HepG2 (cell line): ENCODE measurements at regions not wholly inside any gene's neighbourhood (a gene's known extent, or its start where the extent isn't known, plus 50 kb on each side); places are given as distances from the start of the nearest gene placed in this dataset.

ENCODE experiments used
- ATAC-seq: fragments of 200-7000 bp; cut with Tn5 transposase; 3 replicates; pipeline ENCODE4 v1.9.1; 2020; ENCODE audit warnings: mild to moderate bottlenecking, moderate library complexity
- BruUV-seq: library from RNA; stranded (reverse); fragments of 400-500 nt; replicated peaks from 2 replicates; lab custom pipeline; 2021; lab: Mats Ljungman, UMichigan
- CTCF ChIA-PET: fragments of 300-600 bp; formaldehyde crosslinking; extraction: SDS; loops from one replicate; lab custom pipeline; 2021; ENCODE audit warnings: low total read pairs, inconsistent platforms, low intra/inter-chr PET ratio; lab: Yijun Ruan, JAX
- POLR2A ChIA-PET: fragments of 350-600 bp; sonication (Branson Sonifier 250); formaldehyde crosslinking; loops from one replicate; lab custom pipeline; 2020; ENCODE audit warnings: antibody characterized with exemption, inconsistent platforms; lab: Yijun Ruan, JAX
- DNase-seq: peaks from one replicate; pipeline ENCODE4 v3.0.0-alpha.2; 2015; ENCODE audit warnings: low spot score
- FAIRE-seq: peaks from 3 replicates; lab custom pipeline; 2011; peaks lifted over from hg19 to GRCh38; lab: Jason Lieb, UNC
- H2AFZ ChIP-seq: one replicate; pipeline ENCODE4 v1.6.1; 2011; ENCODE audit warnings: low read length, inconsistent platforms
- H3K27ac ChIP-seq: fragments of 300-600 bp; 3 replicates; pipeline ENCODE4 v1.8.0; 2011; ENCODE audit warnings: mixed run types, mild to moderate bottlenecking, mixed read lengths, low read length, inconsistent platforms; ENCODE audit not compliant: insufficient read depth; ENCODE audit errors: extremely low read length
- H3K27me3 ChIP-seq, 2 experiments: fragments of 200-600 bp in 1 of 2; 2 replicates in 1 of 2; 3 replicates in 1 of 2; pipeline versions ENCODE4 v1.6.0 to v1.8.0; 2011; ENCODE audit warnings: low read length in 2 of 2, mild to moderate bottlenecking in 2 of 2, moderate library complexity in 2 of 2, inconsistent platforms in 1 of 2; ENCODE audit not compliant: insufficient read depth in 2 of 2, control insufficient read depth in 1 of 2
- H3K36me3 ChIP-seq, 2 experiments: fragments of 200-600 bp in 1 of 2; replicated peaks in 1 of 2; 2 replicates in 1 of 2; 3 replicates in 1 of 2; pipeline versions ENCODE4 v1.5.1 to v1.8.0; 2011; ENCODE audit warnings: low read length in 2 of 2, inconsistent platforms in 1 of 2; ENCODE audit not compliant: insufficient read depth in 2 of 2, control insufficient read depth in 1 of 2
- H3K4me1 ChIP-seq: 2 replicates; pipeline ENCODE4 v1.5.1; 2012; ENCODE audit warnings: low read length, inconsistent platforms; ENCODE audit not compliant: insufficient read depth
- H3K4me2 ChIP-seq: 2 replicates; pipeline ENCODE4 v1.6.0; 2011; ENCODE audit warnings: low read depth, low read length, inconsistent platforms
- H3K4me3 ChIP-seq, 3 experiments: fragments of 200-600 bp in 1 of 3; sonication (generic), shearing (Covaris generic) in 1 of 3; replicated peaks in 1 of 3; 2 replicates each; pipeline ENCODE4 v1.5.1; 2011 to 2016; ENCODE audit warnings: low read length in 3 of 3, inconsistent platforms in 2 of 3, low read depth in 2 of 3, mild to moderate bottlenecking in 2 of 3, control low read depth in 1 of 3, mixed read lengths in 1 of 3; ENCODE audit not compliant: insufficient read depth in 1 of 3
- H3K79me2 ChIP-seq: one replicate; pipeline ENCODE4 v1.6.1; 2011; ENCODE audit warnings: low read length, inconsistent platforms; ENCODE audit not compliant: insufficient read depth
- H3K9ac ChIP-seq: 2 replicates; pipeline ENCODE4 v1.6.0; 2011; ENCODE audit warnings: mild to moderate bottlenecking, low read depth, low read length, inconsistent platforms; ENCODE audit not compliant: insufficient read depth
- H3K9me3 ChIP-seq: 2 replicates; pipeline ENCODE4 v1.5.1; 2012; ENCODE audit warnings: mild to moderate bottlenecking, low read length
- H4K20me1 ChIP-seq: 2 replicates; pipeline ENCODE4 v1.6.0; 2011; ENCODE audit warnings: inconsistent platforms, mild to moderate bottlenecking, low read length, moderate library complexity; ENCODE audit not compliant: insufficient read depth
- ASH2L ChIP-seq: fragments of 300-600, 200-600 bp; sonication (generic); IDR thresholded peaks from 2 replicates; pipeline ENCODE4 v1.7.0; 2017; ENCODE audit warnings: low read depth, mild to moderate bottlenecking, moderate library complexity, mixed read lengths, low read length; ENCODE audit not compliant: insufficient read length
- KLF12 ChIP-seq: sonication (generic); formaldehyde crosslinking; IDR thresholded peaks from 2 replicates; pipeline ENCODE4 v1.4.0; 2020; ENCODE audit warnings: missing genetic modification reagents, borderline replicate concordance
- SAFB2 ChIP-seq: sonication (generic); formaldehyde crosslinking; IDR thresholded peaks from 2 replicates; pipeline ENCODE4 v1.5.1; 2020; ENCODE audit warnings: missing genetic modification reagents, low read depth, mild to moderate bottlenecking, borderline replicate concordance
- SMC3 ChIP-seq: IDR thresholded peaks from 2 replicates; pipeline ENCODE4 v1.6.1; 2011; ENCODE audit warnings: low read length, improper control_type of control experiment
- STAG1 ChIP-seq: sonication (generic); formaldehyde crosslinking; IDR thresholded peaks from 2 replicates; pipeline ENCODE4 v1.4.0; 2020; ENCODE audit warnings: missing genetic modification reagents
- TMF1 ChIP-seq: sonication (generic); formaldehyde crosslinking; IDR thresholded peaks from 2 replicates; pipeline ENCODE4 v1.8.1; 2022; ENCODE audit warnings: low read depth, missing genetic modification reagents
- ZNF383 ChIP-seq: sonication (generic); formaldehyde crosslinking; IDR thresholded peaks from 2 replicates; pipeline ENCODE4 v1.4.0; 2020; ENCODE audit warnings: missing genetic modification reagents, mild to moderate bottlenecking, borderline replicate concordance
- ZNF460 ChIP-seq: sonication (generic); formaldehyde crosslinking; IDR thresholded peaks from 2 replicates; pipeline ENCODE4 v1.5.1; 2020; ENCODE audit warnings: missing genetic modification reagents, mild to moderate bottlenecking, borderline replicate concordance
- WGBS: methylation state at CpG from one replicate; pipeline ENCODE4 v1.1.6; 2017; ENCODE audit warnings: low lambda C conversion rate; 5-methylcytosine and 5-hydroxymethylcytosine counted together
- in situ Hi-C: cut with HindIII; loops from 2 replicates; pipeline ENCODE4 v1.10.0; 2017; ENCODE audit warnings: low pct_unique_long_range_greater_than_20kb; ENCODE audit not compliant: extremely low pct_ligation_motif_present
- intact Hi-C: fragments of 100-400 bp; cut with micrococcal nuclease; formaldehyde crosslinking; loops from one replicate; pipeline ENCODE4 v1.10.0; 2022; ENCODE audit not compliant: unreplicated experiment
- TF ChIP-seq, protein P1 (sequence below): sonication (generic); formaldehyde crosslinking; IDR thresholded peaks from 2 replicates; pipeline ENCODE4 v1.5.0; 2020; ENCODE audit warnings: mild to moderate bottlenecking, missing genetic modification reagents
- TF ChIP-seq, protein P2 (sequence below): sonication (generic); formaldehyde crosslinking; IDR thresholded peaks from 2 replicates; pipeline ENCODE4 v1.5.0; 2020; ENCODE audit warnings: mild to moderate bottlenecking, missing genetic modification reagents, borderline replicate concordance
- TF ChIP-seq, protein P3 (sequence below): sonication (generic); formaldehyde crosslinking; IDR thresholded peaks from 2 replicates; pipeline ENCODE4 v1.5.0; 2020; ENCODE audit warnings: mild to moderate bottlenecking, missing genetic modification reagents, moderate library complexity

DNA sequence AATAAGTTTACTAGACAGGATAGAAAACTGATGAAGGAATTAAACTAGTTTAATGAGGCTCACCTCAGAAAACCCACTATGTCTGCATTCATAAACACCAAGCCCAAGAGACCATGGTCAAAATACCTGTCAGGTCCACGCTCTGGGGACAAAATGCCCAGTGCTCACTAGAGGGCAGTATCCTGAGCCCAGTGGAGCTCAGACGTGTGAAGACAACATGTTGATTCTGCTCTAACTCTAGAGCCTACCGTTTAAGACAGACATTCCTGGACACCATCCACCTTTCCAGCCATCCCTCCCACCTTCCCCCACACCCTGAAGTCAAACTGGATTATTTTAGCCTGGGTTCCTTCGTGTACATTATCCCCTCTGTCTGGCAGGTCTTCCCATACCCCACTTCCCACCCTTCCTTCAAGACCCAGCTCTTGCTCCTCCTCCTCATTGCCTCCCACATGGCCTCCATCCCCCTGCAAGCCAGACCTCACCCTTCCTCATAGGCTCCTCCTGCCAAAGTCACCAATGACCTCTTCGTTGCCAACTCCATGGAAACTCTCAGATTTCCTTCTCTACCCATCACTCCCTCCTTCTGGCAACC is 142.3 kb upstream of the FSTL4 start:
- no peak overlapping the region for H3K4me2 ChIP-seq
- BruUV-seq, result no TSS peak
- H3K9ac ChIP-seq, result no peak overlapping the region
- no peaks in the 10 kb centered on the region for H3K36me3 ChIP-seq
- CTCF ChIA-PET, result interaction anchor here (1.3 kb wide), 1 partner anchor 190 kb away, joined by 5 read pairs; no protein-coding TSS in a partner anchor
- no peaks in the 10 kb centered on the region for H3K79me2 ChIP-seq
- H4K20me1 ChIP-seq, result no peaks in the 10 kb centered on the region
- FAIRE-seq (peak; percentile 40), ATAC-seq (peak; percentile 83), DNase-seq (peak; percentile 28)
- H3K9me3 ChIP-seq, result no peaks in the 10 kb centered on the region
- no peak overlapping the region for H2AFZ ChIP-seq
- in situ Hi-C loops, result no loop called here
- POLR2A ChIA-PET, result no interaction called here
- no peak overlapping the region for H3K4me3 ChIP-seq
- intact Hi-C loops, result loop anchor here (10.0 kb wide), 1 partner anchor 190 kb away; no protein-coding TSS in a partner anchor
- no peak overlapping the region for H3K27ac ChIP-seq
- no peaks in the 10 kb centered on the region for H3K27me3 ChIP-seq
- no peaks in the 10 kb centered on the region for H3K4me1 ChIP-seq
- 0% methylated on average over 5 of the region's 5 CpGs for WGBS
- TF ChIP-seq, protein P1, sequence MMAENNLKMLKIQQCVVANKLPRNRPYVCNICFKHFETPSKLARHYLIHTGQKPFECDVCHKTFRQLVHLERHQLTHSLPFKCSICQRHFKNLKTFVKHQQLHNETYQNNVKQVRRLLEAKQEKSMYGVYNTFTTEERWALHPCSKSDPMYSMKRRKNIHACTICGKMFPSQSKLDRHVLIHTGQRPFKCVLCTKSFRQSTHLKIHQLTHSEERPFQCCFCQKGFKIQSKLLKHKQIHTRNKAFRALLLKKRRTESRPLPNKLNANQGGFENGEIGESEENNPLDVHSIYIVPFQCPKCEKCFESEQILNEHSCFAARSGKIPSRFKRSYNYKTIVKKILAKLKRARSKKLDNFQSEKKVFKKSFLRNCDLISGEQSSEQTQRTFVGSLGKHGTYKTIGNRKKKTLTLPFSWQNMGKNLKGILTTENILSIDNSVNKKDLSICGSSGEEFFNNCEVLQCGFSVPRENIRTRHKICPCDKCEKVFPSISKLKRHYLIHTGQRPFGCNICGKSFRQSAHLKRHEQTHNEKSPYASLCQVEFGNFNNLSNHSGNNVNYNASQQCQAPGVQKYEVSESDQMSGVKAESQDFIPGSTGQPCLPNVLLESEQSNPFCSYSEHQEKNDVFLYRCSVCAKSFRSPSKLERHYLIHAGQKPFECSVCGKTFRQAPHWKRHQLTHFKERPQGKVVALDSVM (CRISPR knock-in tag), result no peak
- TF ChIP-seq, protein P2, sequence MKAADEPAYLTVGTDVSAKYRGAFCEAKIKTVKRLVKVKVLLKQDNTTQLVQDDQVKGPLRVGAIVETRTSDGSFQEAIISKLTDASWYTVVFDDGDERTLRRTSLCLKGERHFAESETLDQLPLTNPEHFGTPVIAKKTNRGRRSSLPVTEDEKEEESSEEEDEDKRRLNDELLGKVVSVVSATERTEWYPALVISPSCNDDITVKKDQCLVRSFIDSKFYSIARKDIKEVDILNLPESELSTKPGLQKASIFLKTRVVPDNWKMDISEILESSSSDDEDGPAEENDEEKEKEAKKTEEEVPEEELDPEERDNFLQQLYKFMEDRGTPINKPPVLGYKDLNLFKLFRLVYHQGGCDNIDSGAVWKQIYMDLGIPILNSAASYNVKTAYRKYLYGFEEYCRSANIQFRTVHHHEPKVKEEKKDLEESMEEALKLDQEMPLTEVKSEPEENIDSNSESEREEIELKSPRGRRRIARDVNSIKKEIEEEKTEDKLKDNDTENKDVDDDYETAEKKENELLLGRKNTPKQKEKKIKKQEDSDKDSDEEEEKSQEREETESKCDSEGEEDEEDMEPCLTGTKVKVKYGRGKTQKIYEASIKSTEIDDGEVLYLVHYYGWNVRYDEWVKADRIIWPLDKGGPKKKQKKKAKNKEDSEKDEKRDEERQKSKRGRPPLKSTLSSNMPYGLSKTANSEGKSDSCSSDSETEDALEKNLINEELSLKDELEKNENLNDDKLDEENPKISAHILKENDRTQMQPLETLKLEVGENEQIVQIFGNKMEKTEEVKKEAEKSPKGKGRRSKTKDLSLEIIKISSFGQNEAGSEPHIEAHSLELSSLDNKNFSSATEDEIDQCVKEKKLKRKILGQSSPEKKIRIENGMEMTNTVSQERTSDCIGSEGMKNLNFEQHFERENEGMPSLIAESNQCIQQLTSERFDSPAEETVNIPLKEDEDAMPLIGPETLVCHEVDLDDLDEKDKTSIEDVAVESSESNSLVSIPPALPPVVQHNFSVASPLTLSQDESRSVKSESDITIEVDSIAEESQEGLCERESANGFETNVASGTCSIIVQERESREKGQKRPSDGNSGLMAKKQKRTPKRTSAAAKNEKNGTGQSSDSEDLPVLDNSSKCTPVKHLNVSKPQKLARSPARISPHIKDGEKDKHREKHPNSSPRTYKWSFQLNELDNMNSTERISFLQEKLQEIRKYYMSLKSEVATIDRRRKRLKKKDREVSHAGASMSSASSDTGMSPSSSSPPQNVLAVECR (CRISPR knock-in tag), result no peak
- no peak for TF ChIP-seq ASH2L
- no peak for TF ChIP-seq ZNF460 (CRISPR knock-in tag)
- no peak for TF ChIP-seq ZNF383 (CRISPR knock-in tag)
- TF ChIP-seq KLF12 (CRISPR knock-in tag), result no peak
- TF ChIP-seq, protein P3, sequence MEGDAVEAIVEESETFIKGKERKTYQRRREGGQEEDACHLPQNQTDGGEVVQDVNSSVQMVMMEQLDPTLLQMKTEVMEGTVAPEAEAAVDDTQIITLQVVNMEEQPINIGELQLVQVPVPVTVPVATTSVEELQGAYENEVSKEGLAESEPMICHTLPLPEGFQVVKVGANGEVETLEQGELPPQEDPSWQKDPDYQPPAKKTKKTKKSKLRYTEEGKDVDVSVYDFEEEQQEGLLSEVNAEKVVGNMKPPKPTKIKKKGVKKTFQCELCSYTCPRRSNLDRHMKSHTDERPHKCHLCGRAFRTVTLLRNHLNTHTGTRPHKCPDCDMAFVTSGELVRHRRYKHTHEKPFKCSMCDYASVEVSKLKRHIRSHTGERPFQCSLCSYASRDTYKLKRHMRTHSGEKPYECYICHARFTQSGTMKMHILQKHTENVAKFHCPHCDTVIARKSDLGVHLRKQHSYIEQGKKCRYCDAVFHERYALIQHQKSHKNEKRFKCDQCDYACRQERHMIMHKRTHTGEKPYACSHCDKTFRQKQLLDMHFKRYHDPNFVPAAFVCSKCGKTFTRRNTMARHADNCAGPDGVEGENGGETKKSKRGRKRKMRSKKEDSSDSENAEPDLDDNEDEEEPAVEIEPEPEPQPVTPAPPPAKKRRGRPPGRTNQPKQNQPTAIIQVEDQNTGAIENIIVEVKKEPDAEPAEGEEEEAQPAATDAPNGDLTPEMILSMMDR, result peak; percentile 68
- no peak for TF ChIP-seq TMF1 (CRISPR knock-in tag)
- no peak for TF ChIP-seq SAFB2
- TF ChIP-seq SMC3, result peak; percentile 43; the same call in 1 of the 2 replicates
- TF ChIP-seq STAG1, result peak; percentile 40
